CD4-positive, alpha-beta T cell treated with Interleukin-4 for 4 hours (primary cell): ENCODE measurements at regions not wholly inside any gene's neighbourhood (a gene's known extent, or its start where the extent isn't known, plus 50 kb on each side); places are given as distances from the start of the nearest gene placed in this dataset.

Experiments
- DNase-seq: peaks from one replicate; pipeline ENCODE4 v3.0.0-alpha.2; 2020

- no peak for DNase-seq
Measured at GRCh38 chr15:62593681-62594399, 428.8 kb upstream of the C2CD4B start.

- no peak for DNase-seq
Measured at GRCh38 chr15:62598217-62598616, 433.1 kb upstream of the C2CD4B start.

GRCh38 chr15:62599791-62600777 lies 435.0 kb upstream of the C2CD4B start:
- no peak for DNase-seq

GRCh38 chr15:62601777-62602545 lies 436.9 kb upstream of the C2CD4B start:
- no peak for DNase-seq

- no peak for DNase-seq
Measured at GRCh38 chr15:62603742-62604141, 438.7 kb upstream of the C2CD4B start.

- DNase-seq: no peak
Measured at GRCh38 chr15:62605282-62605681, 437.3 kb upstream of the TPM1 start.

- DNase-seq: no peak
Measured at GRCh38 chr15:62606376-62607113, 436.0 kb upstream of the TPM1 start.

GRCh38 chr15:62607114-62607462 lies 435.5 kb upstream of the TPM1 start:
- DNase-seq: no peak

- DNase-seq: no peak
Measured at GRCh38 chr15:62607643-62608042, 434.9 kb upstream of the TPM1 start.

- DNase-seq: no peak
Measured at GRCh38 chr15:62608369-62608768, 434.2 kb upstream of the TPM1 start.

GRCh38 chr15:62610265-62610869 lies 432.2 kb upstream of the TPM1 start:
- no peak for DNase-seq

GRCh38 chr15:62611002-62611401 lies 431.5 kb upstream of the TPM1 start:
- no peak for DNase-seq

GRCh38 chr15:62612183-62612733 lies 430.3 kb upstream of the TPM1 start:
- no peak for DNase-seq

- DNase-seq: no peak
Measured at GRCh38 chr15:62612771-62613170, 429.8 kb upstream of the TPM1 start.

- no peak for DNase-seq
Measured at GRCh38 chr15:62616746-62617145, 425.8 kb upstream of the TPM1 start.

- DNase-seq: no peak
Measured at GRCh38 chr15:62617741-62618140, 424.8 kb upstream of the TPM1 start.

- DNase-seq: no peak
Measured at GRCh38 chr15:62618432-62618831, 424.1 kb upstream of the TPM1 start.

- DNase-seq: no peak
Measured at GRCh38 chr15:62618846-62619504, 423.6 kb upstream of the TPM1 start.

- DNase-seq: no peak
Measured at GRCh38 chr15:62619526-62619925, 423.0 kb upstream of the TPM1 start.

GRCh38 chr15:62622775-62623174 lies 419.8 kb upstream of the TPM1 start:
- DNase-seq: no peak
